ENCODE measurements at regions not wholly inside any gene's neighbourhood (a gene's known extent, or its start where the extent isn't known, plus 50 kb on each side); places are given as distances from the start of the nearest gene placed in this dataset.

DNA sequence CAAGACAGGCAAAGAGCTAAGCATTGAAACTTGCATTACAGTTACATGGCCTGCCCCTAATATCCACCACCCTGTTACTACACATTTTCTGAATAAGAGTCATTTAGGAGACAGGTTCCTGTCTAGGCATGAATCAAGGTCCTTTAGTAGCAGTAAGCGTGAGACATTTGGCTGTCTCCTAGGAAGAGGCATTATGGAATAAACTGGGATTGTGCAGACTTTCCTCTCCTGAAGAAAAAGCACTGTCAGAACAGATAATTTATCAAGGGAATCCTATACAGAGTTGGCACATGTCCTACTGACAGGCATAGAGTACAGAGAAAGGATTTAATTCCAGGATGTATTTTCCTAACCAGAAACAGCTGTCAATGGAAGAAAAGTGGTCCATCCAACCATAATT is 111.9 kb downstream of the INHBA start:
- peaks cover 0 to 9% of the 10 kb centered on the region in 2 donors for H3K4me1 ChIP-seq
- H3K27me3 ChIP-seq, result no peaks in the 10 kb centered on the region
- no peaks in the 10 kb centered on the region for H3K36me3 ChIP-seq
- intact Hi-C loops (cut with DNase I), result no loop called here
- DNase-seq (no peak), ATAC-seq (no peak)
- H3K27ac ChIP-seq, result no peak overlapping the region
- H3K4me3 ChIP-seq, result no peak overlapping the region
- H3K9me3 ChIP-seq, result peaks cover 0 to 6% of the 10 kb centered on the region in 2 donors
- TF ChIP-seq, protein P1, sequence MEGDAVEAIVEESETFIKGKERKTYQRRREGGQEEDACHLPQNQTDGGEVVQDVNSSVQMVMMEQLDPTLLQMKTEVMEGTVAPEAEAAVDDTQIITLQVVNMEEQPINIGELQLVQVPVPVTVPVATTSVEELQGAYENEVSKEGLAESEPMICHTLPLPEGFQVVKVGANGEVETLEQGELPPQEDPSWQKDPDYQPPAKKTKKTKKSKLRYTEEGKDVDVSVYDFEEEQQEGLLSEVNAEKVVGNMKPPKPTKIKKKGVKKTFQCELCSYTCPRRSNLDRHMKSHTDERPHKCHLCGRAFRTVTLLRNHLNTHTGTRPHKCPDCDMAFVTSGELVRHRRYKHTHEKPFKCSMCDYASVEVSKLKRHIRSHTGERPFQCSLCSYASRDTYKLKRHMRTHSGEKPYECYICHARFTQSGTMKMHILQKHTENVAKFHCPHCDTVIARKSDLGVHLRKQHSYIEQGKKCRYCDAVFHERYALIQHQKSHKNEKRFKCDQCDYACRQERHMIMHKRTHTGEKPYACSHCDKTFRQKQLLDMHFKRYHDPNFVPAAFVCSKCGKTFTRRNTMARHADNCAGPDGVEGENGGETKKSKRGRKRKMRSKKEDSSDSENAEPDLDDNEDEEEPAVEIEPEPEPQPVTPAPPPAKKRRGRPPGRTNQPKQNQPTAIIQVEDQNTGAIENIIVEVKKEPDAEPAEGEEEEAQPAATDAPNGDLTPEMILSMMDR (IDR thresholded peaks at IDR 0.05), result no peak

DNA sequence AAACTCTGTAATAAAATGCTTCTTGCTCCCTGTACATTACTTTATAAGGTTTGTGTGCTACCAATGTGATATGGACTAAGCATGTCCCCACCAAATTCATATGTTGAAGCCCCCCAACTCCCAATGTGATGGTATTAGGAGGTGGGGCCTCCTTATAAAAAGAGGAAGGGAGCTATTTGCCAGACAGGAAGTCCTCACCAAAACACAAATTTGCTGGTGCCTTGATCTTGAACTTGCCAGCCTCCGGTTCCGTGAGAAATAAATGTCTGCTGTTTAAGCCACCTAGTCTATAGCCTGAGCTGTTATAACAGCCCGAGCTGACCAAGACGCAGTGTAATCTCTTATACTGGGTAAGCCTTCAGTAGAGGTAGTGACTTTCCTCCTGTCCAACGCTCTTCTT is 114.5 kb downstream of the INHBA start:
- DNase-seq, result no peak
- Histone ChIP-seq H3K27me3 (no peaks in the 10 kb centered on the region), H3K4me1 (peaks cover 0 to 14% of the 10 kb centered on the region in 2 donors), H3K9me3 (peaks cover 0 to 2% of the 10 kb centered on the region in 2 donors), H3K36me3 (no peaks in the 10 kb centered on the region), H3K27ac (no peak overlapping the region), H3K4me3 (no peak overlapping the region)
- TF ChIP-seq, protein P1 (IDR thresholded peaks at IDR 0.05), result no peak
- intact Hi-C loops (cut with DNase I), result no loop called here
- ATAC-seq, result no peak

DNA sequence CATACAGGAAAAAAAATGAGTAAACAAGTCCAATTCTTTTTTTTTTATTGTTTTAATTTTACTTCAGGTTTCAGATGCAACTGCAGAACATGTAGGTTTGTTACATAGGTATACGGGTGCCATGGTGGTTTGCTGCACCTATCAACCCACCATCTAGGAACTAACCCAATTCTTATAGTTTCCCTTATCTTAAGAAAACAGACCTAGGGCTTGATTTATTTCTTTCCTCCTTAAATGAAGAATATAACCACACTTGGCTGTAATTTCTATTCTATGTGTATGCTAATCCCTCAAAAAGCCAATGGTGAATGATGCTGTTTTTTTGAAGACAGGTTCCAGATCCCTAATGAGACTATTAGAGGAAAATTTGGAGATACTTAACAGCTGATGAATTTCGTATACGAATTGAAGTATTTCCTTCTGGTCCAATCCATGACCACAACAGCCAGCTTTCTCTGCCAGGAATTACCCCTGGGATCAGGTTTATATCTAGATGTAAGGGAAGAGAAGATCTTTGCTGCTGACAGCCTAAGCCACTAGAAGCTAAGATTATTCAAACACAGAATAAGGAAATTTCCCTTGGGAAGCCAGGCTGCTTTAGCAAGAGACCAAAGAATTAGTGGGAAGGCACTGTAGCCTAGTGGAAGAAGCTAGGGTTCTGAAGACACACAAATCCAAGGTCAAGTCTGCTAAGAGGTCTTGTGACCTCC is 115.8 kb downstream of the INHBA start:
- intact Hi-C loops (cut with DNase I), result no loop called here
- no peaks in the 10 kb centered on the region for H3K36me3 ChIP-seq
- H3K9me3 ChIP-seq, result peaks cover 0 to 2% of the 10 kb centered on the region in 2 donors
- TF ChIP-seq, protein P1 (IDR thresholded peaks at IDR 0.05), result no peak
- no peaks in the 10 kb centered on the region for H3K27me3 ChIP-seq
- ATAC-seq (no peak), DNase-seq (no peak)
- no peak overlapping the region for H3K4me3 ChIP-seq
- no peak overlapping the region for H3K27ac ChIP-seq
- H3K4me1 ChIP-seq, result peaks cover 0 to 6% of the 10 kb centered on the region in 2 donors

DNA sequence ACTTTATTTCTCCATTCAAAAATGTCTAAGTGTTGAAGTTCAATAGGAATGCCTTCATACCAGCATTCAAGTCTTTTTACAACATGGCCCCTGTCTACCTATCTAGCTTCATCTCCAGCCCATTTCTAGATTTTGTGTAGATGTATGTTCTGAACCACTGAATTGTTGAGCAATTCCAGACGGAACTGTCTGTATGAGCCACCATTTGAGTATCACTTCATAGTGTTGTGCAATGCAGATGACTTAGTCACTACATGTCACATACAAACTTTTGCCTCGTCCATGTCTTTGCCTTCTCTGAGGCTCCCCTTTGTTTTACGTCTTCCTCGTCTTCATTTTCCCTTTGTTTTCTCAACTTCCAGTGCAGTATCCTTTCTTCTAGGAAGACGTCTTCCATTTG is 118.1 kb downstream of the INHBA start:
- peak; percentile 25 for ATAC-seq
- no peak overlapping the region for H3K27ac ChIP-seq
- no peaks in the 10 kb centered on the region for H3K9me3 ChIP-seq
- peaks cover 0 to 5% of the 10 kb centered on the region in 2 donors for H3K4me1 ChIP-seq
- no peak for DNase-seq
- no peaks in the 10 kb centered on the region for H3K36me3 ChIP-seq
- no peak overlapping the region for H3K4me3 ChIP-seq
- intact Hi-C loops (cut with DNase I), result no loop called here
- TF ChIP-seq, protein P1 (IDR thresholded peaks at IDR 0.05), result no peak
- no peaks in the 10 kb centered on the region for H3K27me3 ChIP-seq

DNA sequence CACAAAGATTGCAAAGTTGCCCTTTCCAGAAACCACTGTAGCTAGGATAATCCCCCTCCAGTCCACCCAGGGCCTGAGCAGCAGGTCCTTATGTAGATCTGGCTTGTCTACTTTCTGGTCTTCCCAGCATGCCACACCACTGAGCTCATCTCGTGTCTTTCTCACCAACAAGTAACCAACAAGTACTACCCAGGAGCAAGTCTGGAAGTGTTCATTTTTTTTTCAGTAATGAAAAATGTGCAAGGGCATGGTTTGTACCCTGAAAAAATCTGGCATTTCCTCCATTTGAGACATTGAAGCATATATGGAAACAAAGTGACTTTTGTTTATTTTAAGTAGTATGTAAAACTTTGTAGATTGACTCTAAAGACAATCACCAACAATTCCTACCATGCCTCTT is 120.8 kb downstream of the INHBA start:
- H3K4me1 ChIP-seq, result peaks cover 0 to 5% of the 10 kb centered on the region in 2 donors
- no peak overlapping the region for H3K4me3 ChIP-seq
- ATAC-seq, result no peak

More for the DNA sequence above, 120.8 kb downstream of the INHBA start:
- H3K36me3 ChIP-seq, result no peaks in the 10 kb centered on the region
- intact Hi-C loops (cut with DNase I), result no loop called here
- H3K27ac ChIP-seq, result no peak overlapping the region
- DNase-seq, result no peak
- no peaks in the 10 kb centered on the region for H3K27me3 ChIP-seq
- no peaks in the 10 kb centered on the region for H3K9me3 ChIP-seq
- TF ChIP-seq, protein P1 (IDR thresholded peaks at IDR 0.05), result no peak

All from left lung (tissue), 4 donors.